ENCODE measurements at regions not wholly inside any gene's neighbourhood (a gene's known extent, or its start where the extent isn't known, plus 50 kb on each side); places are given as distances from the start of the nearest gene placed in this dataset.

DNA sequence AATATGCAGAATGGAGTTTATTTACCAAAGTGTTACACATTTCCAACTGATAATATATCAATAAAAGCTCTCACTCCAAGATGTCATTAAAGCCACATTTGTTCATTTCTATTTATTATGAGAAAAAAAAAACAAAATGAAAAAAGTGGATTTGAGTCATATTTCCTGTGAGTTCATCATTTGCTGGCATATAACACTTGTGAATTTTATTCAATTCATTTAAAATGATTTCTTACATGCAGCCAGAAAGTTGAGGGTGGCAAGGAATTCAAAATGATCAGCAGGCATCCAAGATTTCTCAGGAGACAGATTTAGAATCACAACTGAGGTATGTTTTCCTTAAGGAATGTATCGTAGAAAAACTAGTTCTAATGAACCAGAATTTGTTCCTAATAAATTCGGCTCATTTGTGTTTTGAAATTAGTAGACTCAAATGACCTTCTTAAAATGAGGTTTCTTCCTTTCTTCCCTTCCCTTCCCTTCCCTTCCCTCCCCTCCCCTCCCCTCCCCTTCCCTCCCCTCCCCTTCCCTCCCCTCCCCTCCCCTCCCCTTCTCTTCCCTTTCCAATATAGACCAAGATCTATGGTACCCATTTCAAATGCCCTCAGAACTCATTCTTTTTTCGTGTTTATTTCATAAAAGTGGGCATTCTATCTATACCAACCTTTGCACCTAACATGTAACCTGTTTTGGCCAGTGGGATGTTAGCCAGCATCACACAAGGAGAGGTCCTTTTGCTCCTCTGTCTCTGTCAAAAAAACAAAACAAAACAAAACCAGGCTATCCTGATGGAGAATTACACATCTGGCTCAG, 357.9 kb upstream of the TSHZ2 start:
- TF ChIP-seq POLR2AphosphoS5 (IDR thresholded peaks at IDR 0.05; ENCODE audit: low read depth, low read length) = no peak
- no peak for TF ChIP-seq SPI1 (IDR thresholded peaks at IDR 0.05; ENCODE audit: low read depth, low read length)
- no peak for TF ChIP-seq POLR2A (IDR thresholded peaks at IDR 0.05; ENCODE audit: low read depth, low read length)
- no peak for TF ChIP-seq TAF1 (IDR thresholded peaks at IDR 0.05; ENCODE audit: low read depth, low read length)
- no peak for TF ChIP-seq PAX5 (IDR thresholded peaks at IDR 0.05; ENCODE audit: insufficient read depth, low read length, severe bottlenecking)
